Transverse colon (tissue), 4 donors: ENCODE measurements at regions not wholly inside any gene's neighbourhood (a gene's known extent, or its start where the extent isn't known, plus 50 kb on each side); places are given as distances from the start of the nearest gene placed in this dataset.

Source experiments
- CTCF ChIP-seq, 5 experiments: fragments of 200-600 bp in 3 of 5; fragments of 450-650 bp in 2 of 5; sonication (generic) in 3 of 5; IDR thresholded peaks; 1 replicate in 2 of 5; 2 replicates in 3 of 5; pipeline ENCODE4 v1.5.1; 2016 to 2017; ENCODE audit warnings: antibody characterized with exemption in 5 of 5, inconsistent platforms in 3 of 5, mild to moderate bottlenecking in 2 of 5, moderate library complexity in 1 of 5
- EP300 ChIP-seq: sonication (generic); formaldehyde crosslinking; IDR thresholded peaks from one replicate; pipeline ENCODE4 v1.6.1; 2017; ENCODE audit warnings: antibody characterized with exemption, low read depth
- POLR2A ChIP-seq: fragments of 450-650 bp; IDR thresholded peaks from one replicate; pipeline ENCODE4 v1.6.1; 2016; ENCODE audit warnings: antibody characterized with exemption, mild to moderate bottlenecking, moderate library complexity
- POLR2AphosphoS5 ChIP-seq, 3 donors: sonication (generic); formaldehyde crosslinking; IDR thresholded peaks; one replicate each; pipeline ENCODE4 v1.6.1; 2016; ENCODE audit warnings: antibody characterized with exemption in 3 of 3

DNA sequence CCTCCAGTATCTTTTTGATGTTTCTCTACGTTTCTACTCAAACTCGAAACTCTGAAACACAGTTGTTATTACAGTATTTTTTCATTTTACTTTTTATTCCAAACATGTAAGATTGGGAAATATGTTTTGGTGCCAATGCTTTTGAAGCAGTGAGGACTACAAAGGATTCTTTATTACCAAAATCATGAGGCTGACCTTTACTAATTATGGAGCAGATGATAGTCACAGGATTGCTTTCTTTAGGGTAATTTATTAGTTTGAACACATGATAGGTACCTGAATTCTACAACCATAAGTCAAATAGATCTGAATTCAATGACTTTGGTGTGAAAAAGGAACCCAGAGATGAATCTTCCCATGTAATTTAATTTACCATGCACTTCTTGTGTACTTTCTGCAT, 2015.1 kb upstream of the C9orf72 start:
- TF ChIP-seq POLR2A (no peak), CTCF (IDR thresholded peaks at IDR 0.05) (no peak), EP300 (no peak), POLR2AphosphoS5 (IDR thresholded peaks at IDR 0.05) (no peak)
